SH-SY5Y (cell line): ENCODE measurements at regions not wholly inside any gene's neighbourhood (a gene's known extent, or its start where the extent isn't known, plus 50 kb on each side); places are given as distances from the start of the nearest gene placed in this dataset.

Source experiments
- GATA2 ChIP-seq: IDR thresholded peaks from 2 replicates; pipeline ENCODE4 v1.6.1; 2011; ENCODE audit warnings: mild to moderate bottlenecking, low read depth, low read length
- GATA3 ChIP-seq: IDR thresholded peaks from 2 replicates; pipeline ENCODE4 v1.6.1; 2011; ENCODE audit warnings: low read depth, mild to moderate bottlenecking, low read length, moderate library complexity

- no peak for TF ChIP-seq GATA3
- no peak for TF ChIP-seq GATA2
Observed at GRCh38 chr9:38176251-38176650, 107.2 kb upstream of the SHB start.
